HTR-8/SVneo (cell line): ENCODE measurements at regions not wholly inside any gene's neighbourhood (a gene's known extent, or its start where the extent isn't known, plus 50 kb on each side); places are given as distances from the start of the nearest gene placed in this dataset.
"Not testable (repeated sequence)": the region's sequence is repeated elsewhere in the genome, so short reads cannot be mapped to it uniquely, and the experiment has no call there.

Experiments
- DNase-seq: peaks from one replicate; pipeline ENCODE4 v3.0.0; 2011; ENCODE audit warnings: low spot score, mixed read lengths; ENCODE audit not compliant: insufficient read length
- FAIRE-seq: peaks from 2 replicates; lab custom pipeline; 2011; peaks lifted over from hg19 to GRCh38; lab: Jason Lieb, UNC

DNA sequence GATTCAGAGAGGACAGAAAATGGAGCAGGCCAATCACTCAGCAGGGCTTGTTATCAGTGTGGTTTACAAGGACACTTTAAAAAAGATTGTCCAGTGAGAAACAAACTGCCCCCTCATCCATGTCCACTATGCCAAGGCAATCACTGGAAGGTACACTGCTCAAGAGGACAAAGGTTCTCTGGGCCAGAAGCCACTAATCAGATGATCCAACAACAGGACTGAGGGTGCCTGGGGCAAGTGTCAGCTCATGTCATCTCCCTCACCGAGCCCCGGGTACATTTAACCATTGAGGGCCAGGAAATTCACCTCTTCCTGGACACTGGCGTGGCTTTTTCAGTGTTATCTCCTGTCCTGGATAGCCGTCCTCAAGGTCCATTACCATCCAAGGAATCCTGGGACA is 513.7 kb upstream of the EPHA6 start:
- no peak for DNase-seq
- no peak for FAIRE-seq

DNA sequence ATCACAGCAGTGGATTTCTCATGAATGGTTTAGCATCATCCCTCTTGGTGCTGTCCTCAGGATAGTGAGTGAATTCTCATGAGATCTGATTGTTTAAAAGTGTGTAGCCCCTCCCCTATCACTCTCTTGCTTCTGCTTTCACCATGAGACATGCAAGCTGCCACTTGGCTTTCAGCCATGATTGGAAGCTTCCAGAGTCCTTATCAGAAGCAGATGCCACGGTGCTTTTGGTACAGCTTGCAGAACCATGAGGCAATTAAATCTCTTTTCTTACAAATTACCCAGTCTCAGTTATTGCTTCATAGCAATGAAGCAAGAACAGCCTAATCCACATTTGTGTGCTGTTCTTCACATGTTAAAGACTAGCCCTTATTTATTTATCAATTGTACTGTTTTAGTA is 495.2 kb upstream of the EPHA6 start:
- DNase-seq, result no peak
- no peak for FAIRE-seq

DNA sequence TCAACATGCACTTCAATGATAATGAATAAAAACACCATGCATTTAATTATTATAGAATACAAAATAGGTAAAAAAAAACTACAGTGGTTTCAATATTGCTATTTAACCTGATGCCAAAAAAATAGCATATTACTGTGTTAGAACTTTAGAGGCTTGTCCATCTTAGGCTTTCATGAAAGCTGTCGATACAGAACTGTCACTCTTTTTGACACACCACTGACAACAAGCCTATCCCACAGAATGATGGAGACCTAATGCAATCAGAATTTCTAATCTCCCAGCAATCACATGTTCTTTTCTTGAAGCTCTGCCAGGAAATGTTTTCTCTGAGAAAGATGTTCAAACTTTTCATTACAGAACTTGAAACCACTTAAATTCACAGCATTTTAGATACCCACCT is 490.3 kb upstream of the EPHA6 start:
- no peak for FAIRE-seq
- no peak for DNase-seq

DNA sequence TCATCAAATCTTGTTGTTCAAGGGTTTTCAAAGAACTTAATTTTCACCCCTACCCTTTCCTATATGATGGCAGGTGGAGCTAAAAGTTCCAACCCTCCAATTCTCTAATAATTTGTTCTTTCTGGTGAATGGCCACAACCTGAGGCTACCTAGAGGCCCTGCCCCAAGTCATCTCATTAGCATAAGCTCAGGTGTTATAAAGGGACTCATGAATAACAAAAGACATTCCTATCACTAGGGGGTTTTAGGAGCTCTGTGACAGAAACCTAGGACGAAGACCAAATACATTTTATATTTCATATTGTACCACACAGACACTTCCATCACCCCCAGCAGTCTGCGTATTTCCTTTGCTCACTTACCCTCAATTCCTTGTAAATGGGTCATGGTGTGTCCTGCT is 483.6 kb upstream of the EPHA6 start:
- FAIRE-seq (no peak), DNase-seq (no peak)

DNA sequence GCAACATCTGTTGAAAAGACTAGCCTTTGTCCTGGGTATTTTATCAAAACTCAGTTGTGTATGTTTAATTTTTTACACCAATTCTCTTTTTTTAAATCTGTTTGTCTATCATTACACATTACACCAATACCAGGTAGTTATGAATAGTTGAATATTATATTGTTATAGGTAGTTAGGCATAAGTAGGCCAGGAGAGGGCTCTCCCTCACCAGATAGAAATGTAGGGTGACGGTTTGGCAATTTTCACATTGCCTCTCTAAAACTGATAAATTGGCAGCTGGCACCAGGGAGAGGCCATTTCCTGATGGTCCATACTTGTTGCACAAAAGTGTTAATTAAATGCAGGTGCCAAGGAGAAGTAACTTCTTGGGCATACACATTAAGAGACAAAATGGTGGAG is 483.1 kb upstream of the EPHA6 start:
- FAIRE-seq, result no peak
- DNase-seq, result peak; percentile 5

DNA sequence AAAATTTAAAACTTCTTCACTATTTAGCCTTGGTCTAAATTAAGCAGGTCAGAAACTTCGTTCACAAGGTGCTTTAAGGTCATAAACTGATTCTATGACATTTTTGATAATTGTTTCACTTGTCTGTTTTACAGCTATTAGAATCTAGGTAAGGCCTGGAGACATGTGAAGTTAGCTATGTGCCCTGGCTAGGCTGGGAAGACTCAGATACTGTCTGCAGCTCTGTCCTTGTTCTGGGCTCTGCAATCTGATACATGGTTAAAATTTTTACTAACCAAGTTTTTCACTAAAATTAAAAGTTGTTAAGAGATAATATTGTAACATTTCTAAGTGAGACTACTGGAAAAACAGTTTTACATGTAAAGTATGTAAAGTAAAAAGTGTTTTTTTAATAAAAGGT is 479.6 kb upstream of the EPHA6 start:
- FAIRE-seq (no peak), DNase-seq (no peak)

DNA sequence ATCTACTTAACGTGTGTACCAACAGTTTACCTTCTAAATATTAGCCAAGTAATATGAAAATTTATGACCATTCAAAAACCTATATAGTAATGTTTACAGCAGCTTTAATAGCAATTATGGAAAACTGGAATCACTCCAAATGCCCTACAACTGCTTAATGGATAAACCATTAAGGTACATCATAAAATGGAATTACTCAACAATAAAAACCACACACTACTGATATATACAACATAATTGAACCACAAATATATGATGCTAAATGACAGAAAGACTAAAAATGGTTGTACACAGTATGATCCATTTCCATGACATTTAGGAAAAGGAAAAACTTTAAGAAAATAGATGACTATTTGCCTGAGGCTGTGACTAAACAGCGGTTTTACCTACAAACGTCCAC is 467.1 kb upstream of the EPHA6 start:
- DNase-seq (no peak), FAIRE-seq (no peak)

DNA sequence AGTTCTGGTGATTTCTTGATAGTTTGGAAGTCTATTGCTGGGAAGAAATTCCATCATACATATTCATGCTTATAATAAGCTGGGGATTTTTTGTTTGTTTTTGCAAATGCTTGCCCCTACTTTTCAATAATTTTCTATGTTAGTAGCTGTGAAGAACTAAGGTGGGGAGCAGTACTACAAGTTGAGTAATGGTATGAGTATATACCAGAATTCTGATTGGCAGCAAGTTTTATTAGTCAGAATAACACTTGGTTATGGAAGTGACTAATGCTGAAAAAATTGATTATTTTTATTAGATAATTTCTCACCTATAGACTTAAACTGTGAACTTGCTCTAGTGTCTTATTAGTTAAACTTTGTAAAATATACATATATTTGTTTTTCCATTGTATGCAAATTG is 462.8 kb upstream of the EPHA6 start:
- DNase-seq, FAIRE-seq: not testable (repeated sequence)

DNA sequence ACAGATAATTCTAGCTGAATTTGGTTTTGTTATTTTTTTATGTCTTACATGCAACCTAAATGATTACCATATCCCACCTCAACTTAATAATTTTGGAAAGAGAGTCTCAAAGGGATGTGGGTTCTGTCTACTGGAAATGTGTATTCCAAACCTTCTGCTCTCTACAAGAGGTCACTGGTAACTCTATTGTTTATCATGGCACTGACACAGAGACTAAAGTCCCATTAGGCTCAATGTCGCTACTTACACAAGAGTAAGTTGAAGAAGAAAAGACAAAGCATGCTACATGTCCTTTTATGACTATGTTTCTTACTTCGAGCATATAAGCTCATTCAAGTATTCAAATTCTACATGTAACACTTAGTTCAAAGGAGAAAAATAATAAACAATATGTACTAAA is 460.3 kb upstream of the EPHA6 start:
- FAIRE-seq (no peak), DNase-seq (no peak)

DNA sequence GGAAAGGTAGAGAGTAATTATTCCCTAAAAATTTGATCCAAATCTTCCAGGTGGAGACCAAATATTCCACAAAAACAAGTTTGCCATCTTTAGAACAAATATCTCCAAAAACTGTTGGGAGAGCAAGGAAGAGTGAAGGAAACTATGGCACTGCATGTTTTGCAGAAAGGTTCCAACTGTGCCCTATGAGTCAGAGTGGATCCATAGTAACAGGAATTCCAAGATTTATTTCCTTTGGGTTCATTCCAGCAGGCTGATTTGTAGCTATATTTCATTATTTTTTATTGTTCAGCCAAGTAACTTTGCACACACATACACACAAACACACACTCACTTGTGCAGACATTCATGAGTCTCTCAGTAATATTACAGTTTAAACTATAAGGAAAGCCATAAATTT is 459.7 kb upstream of the EPHA6 start:
- FAIRE-seq (no peak), DNase-seq (peak; percentile 15)

DNA sequence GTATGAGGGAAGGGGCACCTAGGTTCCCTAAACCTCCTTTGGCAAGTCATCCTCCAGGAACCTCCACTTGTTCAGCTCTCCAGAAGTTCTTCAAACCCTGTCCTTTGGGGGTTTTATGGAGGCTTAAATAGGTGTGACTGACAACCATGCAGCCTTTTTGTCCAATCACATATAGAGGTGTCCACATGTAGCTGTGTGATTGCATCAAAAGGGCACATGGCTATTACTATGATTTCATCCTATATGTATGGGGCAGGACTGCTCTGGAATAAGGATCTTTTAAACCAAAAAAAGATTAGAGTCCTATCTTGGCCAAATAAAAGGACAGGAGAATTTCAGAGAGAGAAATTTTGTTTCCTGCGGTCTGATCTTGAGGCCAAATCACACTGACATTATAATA is 453.2 kb upstream of the EPHA6 start:
- DNase-seq (no peak), FAIRE-seq (no peak)

DNA sequence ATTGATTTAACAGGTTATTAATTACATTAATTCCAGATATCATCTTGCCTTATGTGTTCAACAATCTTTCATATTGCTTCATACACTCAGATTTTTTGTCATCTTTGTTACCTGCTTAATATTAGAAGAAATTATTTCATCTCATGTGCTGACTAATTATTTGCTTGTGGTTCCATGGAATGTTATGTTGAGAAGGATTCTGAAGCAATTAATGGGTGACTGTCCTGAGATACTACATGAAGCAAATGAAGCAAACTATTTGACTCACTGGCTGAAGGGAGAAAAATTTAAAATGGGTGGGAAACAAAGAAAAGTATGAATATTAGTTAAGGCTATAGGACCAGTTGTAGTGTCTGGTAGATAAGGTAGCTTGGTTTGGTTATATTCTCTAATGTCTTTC is 443.8 kb upstream of the EPHA6 start:
- no peak for FAIRE-seq
- DNase-seq, result no peak

DNA sequence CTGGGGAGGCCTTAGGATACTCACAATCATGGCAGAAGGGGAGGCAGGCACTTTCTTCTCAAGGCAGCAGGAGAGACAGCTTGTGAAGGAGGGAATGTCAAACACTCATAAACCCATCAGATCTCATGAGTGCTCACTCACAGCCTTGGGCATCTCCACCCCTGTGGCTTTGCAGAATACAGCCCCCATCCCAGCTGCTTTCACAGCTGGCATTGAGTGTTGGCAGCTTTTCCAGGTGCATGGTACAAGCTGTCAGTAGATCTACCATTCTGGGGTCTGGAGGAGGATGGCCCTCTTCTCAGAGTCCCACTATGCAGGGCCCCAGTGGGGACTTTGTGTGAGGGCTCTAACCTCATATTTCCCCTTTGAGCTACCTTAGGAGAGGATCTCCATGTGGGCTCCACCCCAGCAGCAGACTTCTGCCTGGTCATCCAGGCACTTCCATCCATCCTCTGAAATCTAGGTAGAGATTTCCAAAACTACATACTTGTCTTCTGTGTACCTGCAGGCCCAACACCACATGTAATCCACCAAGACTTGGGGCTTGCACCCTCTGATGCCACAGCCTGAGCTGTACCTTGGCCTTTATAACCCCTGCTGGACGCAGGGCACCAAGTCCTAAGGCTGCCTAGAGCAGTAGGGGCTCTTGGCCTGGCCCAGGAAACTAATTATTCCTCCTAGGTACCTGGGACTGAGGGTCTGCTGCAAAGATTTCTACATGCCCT is 404.2 kb upstream of the EPHA6 start:
- FAIRE-seq (no peak), DNase-seq (no peak)

DNA sequence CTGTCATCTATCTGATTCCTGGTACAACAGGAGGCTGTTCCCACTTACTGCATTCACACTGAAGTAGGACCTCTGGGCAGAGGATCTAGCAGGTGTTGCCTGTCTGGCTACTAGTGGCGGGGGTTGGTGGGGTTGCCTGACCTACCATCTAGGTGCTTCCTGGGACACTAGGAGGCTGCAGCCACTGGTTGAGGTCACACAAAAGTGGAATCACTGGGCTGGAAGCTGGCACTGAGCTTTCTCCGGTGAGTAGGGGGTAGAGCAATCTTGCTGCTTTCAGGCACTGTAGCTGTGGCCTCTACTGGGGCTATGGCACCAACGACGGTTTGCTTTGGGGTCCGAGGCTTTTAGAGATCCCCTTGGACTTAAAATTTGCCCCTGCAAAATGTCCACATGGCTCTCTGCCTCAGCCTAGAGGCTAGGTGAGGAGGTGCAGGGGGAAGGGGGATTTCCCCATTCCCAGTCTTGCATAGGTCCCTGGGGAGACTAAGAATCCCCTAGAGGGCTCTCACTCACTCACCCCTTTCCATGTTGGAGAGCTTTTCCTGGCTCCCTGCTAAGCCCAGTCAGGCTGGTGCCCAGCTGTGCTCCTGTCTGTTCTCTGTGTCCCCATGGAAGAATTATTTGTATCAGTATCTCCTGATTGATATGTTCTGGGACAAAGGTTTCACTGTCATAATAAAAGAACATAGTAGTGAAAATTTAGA is 397.7 kb upstream of the EPHA6 start:
- no peak for FAIRE-seq
- DNase-seq, result no peak

DNA sequence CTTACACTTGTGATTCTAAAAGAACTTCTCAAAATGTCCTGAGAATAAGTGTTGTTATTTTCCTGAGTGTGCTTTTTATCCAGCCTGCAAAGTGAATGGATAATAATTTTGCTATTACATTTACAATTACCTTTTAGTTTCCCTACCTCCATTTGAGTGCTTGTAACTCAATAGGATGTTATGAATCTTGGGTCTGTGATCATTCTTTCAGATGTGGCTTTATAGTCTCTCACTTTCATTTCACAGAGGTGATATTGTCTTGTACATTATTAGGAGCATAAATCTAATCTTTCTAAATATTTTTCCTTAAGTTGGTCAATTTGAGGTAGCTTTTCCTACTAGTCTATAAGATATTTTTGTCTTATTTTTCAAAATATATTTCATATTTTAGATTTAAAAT is 386.3 kb upstream of the EPHA6 start:
- FAIRE-seq, result no peak
- DNase-seq, result no peak

DNA sequence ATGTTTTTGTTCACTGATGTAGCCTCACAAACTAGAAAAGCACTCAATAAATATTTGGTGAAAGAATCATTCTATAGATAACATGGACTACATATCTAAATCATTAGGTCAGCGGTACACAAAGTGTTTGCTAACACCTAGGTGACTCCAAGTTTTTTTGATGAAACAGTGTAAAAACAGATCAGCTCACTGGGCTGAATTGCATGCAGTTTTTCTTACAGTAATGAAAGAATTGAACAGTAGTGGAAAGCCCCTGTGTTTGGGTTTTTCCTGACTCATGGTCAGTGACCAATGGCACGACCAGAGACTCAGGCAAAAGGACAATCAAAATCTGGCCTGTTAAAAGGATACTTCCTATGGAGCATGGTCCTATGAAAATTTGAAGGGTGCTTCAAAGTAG is 384.3 kb upstream of the EPHA6 start:
- no peak for DNase-seq

DNA sequence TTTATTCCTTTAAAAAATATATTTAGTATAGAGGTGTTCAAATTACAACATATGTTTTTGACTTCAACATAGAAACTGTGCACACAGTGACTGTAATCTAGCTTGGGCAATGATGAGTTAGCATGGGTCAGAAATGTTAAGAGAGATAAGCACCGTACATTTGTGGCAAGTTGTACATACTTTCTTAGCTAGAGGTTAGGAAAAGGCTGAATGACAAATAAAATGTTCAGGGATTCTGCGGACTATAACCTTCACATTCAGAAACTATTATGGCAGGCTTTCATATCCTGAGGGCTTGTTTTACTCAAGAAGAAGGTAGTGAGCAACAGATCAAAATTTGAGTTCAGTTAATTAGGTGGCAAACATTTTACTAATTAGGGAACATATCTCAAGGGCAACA is 379.7 kb upstream of the EPHA6 start:
- FAIRE-seq, result no peak
- DNase-seq, result no peak

More for the DNA sequence above, 384.3 kb upstream of the EPHA6 start:
- FAIRE-seq, result no peak

DNA sequence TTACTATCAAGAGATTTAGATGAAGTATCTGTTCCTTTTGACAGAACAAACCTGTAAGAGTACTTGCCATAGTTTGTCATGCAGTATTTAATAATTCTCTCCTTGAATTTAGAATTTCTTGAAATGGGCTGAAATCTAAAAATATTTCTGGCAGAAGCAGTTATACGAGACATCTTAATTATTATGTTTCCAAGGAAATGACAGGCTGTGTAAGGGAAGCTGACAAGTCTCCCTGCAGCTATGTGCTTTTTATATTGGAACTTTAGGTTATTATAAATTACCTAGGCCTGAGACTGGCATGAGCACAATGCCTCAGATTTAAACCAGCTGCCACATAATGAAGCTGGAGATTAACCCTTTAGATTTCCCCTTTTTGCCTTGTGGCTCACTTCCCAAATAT is 365.0 kb upstream of the EPHA6 start:
- FAIRE-seq (no peak), DNase-seq (no peak)

DNA sequence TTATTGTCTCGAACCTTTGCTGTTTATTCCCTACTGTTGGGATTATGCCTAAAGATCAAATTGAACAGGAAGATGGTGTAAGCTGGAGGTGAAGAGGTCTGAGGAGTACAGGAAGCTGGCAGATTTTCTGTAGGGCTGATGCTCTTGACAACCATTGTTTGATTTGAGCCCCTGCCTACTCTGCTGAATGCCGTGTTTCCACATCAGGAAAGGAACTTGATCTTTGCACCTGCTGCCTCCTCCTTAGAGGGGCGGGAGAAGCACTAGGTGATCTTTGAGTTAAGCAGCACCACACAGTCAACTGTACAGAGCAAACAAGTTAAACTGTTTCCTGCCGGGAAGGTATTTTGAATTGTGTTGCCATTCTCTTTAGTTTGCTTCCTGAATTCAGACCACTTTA is 364.6 kb upstream of the EPHA6 start:
- FAIRE-seq, result no peak
- DNase-seq, result no peak

DNA sequence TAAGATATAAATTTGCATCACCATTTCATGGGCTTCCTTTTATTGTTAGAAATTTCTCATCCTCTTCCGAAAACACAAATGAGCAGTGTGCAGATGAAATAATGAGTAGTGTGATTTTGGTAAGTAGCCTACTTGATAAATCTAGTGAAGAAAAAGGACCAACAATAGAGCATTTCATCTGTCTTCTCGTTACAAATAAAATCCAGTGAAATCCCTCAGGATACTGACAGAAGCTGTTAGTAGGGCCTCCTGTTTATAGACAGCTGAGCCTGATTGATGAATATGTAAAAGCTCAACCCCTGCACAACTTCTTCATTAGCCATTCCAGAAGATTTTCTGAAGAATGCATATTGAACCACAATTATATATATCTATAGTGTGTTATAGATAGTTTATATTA is 363.7 kb upstream of the EPHA6 start:
- DNase-seq (no peak), FAIRE-seq (no peak)

DNA sequence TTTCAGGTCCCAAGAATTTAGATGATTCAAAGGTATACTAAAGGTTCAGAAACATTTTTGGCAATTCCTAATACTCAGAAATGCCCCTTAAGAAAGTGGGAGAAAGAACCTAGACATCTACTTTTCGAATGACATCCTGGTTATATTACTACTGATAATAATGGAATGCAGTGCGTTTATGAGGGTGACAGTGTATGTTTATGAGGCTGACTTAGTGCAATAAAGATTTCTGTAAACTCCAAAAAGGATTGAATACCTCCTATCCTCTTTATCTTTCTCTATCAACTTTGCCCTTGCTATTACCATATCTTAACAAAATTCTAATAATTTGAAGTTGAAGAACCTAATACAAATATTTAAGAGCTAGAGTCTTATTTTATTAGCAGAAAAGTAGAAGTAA is 348.9 kb upstream of the EPHA6 start:
- no peak for FAIRE-seq
- no peak for DNase-seq

DNA sequence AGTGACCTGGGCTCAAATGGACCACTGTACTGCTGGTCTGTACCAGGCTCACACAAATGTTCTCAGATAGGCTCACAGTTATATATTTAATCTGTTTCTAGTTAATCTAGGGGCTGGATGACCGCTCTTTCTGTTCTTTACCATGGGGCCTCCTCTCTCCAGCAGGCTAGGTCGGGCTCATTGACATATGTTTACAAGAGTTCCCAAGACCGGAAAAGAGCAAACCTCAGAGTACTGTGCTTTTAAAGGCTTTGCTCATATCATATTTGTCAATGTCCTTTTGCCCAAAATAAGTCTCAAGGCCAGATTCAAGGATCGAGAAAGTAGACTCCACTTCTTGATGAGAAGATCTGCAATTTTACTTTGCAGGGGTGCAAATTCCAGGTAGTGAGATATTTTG is 348.0 kb upstream of the EPHA6 start:
- FAIRE-seq, result no peak
- no peak for DNase-seq
